ENCODE measurements at regions not wholly inside any gene's neighbourhood (a gene's known extent, or its start where the extent isn't known, plus 50 kb on each side); places are given as distances from the start of the nearest gene placed in this dataset.

DNA sequence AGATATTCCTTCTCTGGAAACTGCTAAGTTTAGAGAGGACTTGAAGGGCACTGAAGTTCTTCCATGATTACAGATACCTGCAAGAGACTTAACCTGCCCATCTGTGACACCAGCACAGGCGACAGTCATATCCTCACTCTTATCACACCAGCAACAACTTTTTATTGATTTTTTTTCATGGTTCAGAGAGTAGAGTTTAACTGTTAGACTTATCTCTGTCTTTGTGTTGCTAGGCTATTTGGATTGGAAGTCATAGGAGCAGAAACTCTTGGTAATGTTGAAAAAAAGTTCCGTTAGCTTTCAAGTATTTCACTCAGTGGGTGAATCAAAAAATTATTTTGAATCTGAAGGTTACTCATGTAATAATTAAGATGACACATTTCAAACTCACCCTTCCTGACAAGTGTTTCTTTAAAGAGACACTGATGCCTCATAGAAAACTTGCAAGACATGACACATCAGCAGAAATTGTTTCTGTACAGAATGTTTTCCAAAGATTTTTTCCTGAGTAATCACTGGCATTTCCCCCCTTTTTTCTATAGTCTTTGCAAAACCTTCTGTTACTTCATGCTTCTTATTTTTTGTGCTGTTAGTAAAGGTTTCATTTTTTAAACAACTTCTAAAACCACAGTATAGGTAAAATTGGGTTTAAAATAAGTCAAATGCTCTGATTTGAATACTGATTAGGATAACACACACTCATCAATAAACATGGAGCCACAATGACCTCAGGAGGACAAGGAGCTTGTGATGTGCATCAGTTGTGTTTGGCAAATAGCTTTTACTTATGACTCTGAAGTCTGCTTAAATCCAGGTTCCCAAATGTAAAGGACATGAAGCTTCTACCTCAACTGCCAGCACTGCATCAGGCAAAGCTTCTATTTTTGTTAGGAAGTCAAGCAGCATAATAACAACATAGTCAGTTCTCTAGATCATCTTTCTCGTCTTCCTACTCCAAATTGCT, 252.9 kb upstream of the MAN1A1 start:
- Histone ChIP-seq H3K36me3 (ENCODE audit: control insufficient read depth, insufficient read depth, low read length) (no peaks in the 10 kb centered on the region), H3K27me3 (ENCODE audit: control insufficient read depth, insufficient read depth, low read length) (no peaks in the 10 kb centered on the region), H3K27ac (ENCODE audit: low read depth, low read length) (no peak overlapping the region), H3K4me1 (ENCODE audit: control insufficient read depth, insufficient read depth, low read length) (no peaks in the 10 kb centered on the region), H3K9me3 (ENCODE audit: control insufficient read depth, insufficient read depth, low read length) (no peaks in the 10 kb centered on the region), H3K4me3 (ENCODE audit: low read depth, low read length) (no peak overlapping the region)
- DNase-seq (ENCODE audit: low read depth in 4 of 6, low spot score in 6 of 6), result no peak
- WGBS (ENCODE audit: insufficient coverage), result no CpG with 5 or more reads among the region's 3 CpGs

- Histone ChIP-seq H3K4me3 (ENCODE audit: low read depth, low read length) (no peak overlapping the region), H3K36me3 (ENCODE audit: control insufficient read depth, insufficient read depth, low read length) (no peaks in the 10 kb centered on the region), H3K27ac (ENCODE audit: low read depth, low read length) (no peak overlapping the region), H3K4me1 (ENCODE audit: control insufficient read depth, insufficient read depth, low read length) (no peaks in the 10 kb centered on the region), H3K9me3 (ENCODE audit: control insufficient read depth, insufficient read depth, low read length) (no peaks in the 10 kb centered on the region), H3K27me3 (ENCODE audit: control insufficient read depth, insufficient read depth, low read length) (no peaks in the 10 kb centered on the region)
- DNase-seq (ENCODE audit: low read depth in 4 of 6, low spot score in 6 of 6), result no peak
- WGBS (ENCODE audit: insufficient coverage), result no CpG with 5 or more reads among the region's 2 CpGs
These were observed 249.3 kb upstream of the MAN1A1 start for GRCh38 chr6:119598883-119599282.

DNA sequence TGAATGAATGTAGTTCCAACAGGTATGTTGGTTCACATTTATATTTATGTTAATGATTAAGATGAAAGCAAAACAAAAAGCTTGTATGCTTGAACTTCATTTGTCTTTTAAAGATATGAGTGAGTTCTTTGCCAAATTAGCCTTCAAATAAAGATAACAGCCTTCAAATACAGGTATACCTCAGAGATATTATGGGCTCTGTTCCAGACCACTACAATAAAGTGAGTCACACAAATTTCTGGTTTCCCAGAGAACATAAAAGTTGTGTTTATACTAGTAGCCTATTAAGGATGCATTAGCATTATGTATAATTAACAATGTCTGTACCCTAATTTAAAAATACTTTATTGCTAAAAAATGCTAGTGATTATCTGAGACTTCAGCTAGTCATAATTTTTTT, 245.3 kb upstream of the MAN1A1 start:
- Histone ChIP-seq H3K36me3 (ENCODE audit: control insufficient read depth, insufficient read depth, low read length) (no peaks in the 10 kb centered on the region), H3K27ac (ENCODE audit: low read depth, low read length) (no peak overlapping the region), H3K27me3 (ENCODE audit: control insufficient read depth, insufficient read depth, low read length) (no peaks in the 10 kb centered on the region), H3K4me1 (ENCODE audit: control insufficient read depth, insufficient read depth, low read length) (no peaks in the 10 kb centered on the region), H3K9me3 (ENCODE audit: control insufficient read depth, insufficient read depth, low read length) (no peaks in the 10 kb centered on the region), H3K4me3 (ENCODE audit: low read depth, low read length) (no peak overlapping the region)
- DNase-seq (ENCODE audit: low read depth in 4 of 6, low spot score in 6 of 6), result no peak

GRCh38 chr6:119591235-119591634, 241.7 kb upstream of the MAN1A1 start:
- H3K27ac ChIP-seq (ENCODE audit: low read depth, low read length), result no peak overlapping the region
- H3K9me3 ChIP-seq (ENCODE audit: control insufficient read depth, insufficient read depth, low read length), result no peaks in the 10 kb centered on the region
- H3K4me3 ChIP-seq (ENCODE audit: low read depth, low read length), result no peak overlapping the region
- no peaks in the 10 kb centered on the region for H3K27me3 ChIP-seq (ENCODE audit: control insufficient read depth, insufficient read depth, low read length)
- WGBS (ENCODE audit: insufficient coverage), result no CpG with 5 or more reads among the region's 2 CpGs
- H3K4me1 ChIP-seq (ENCODE audit: control insufficient read depth, insufficient read depth, low read length), result no peaks in the 10 kb centered on the region
- H3K36me3 ChIP-seq (ENCODE audit: control insufficient read depth, insufficient read depth, low read length), result no peaks in the 10 kb centered on the region
- DNase-seq (ENCODE audit: low read depth in 4 of 6, low spot score in 6 of 6), result no peak

DNA sequence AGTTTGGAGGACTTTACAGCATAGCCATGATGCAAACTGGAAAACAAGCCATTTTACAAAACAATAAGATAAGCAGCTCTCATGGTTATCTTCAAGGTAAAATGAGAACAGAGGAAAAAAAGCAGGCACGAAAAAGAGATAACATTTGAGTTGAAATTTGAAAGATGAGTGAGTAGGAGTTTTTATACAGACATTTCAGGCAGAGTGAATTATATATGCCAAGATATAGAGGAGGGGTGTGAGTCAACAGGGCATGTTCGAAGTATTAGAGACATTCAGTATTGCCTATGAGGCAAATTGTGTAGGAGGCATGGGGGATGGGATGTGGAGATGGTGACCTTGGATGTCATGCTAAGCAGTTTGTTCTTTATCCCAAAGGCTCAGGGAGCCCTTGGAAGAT, 240.5 kb upstream of the MAN1A1 start:
- Histone ChIP-seq H3K27me3 (ENCODE audit: control insufficient read depth, insufficient read depth, low read length) (no peaks in the 10 kb centered on the region), H3K36me3 (ENCODE audit: control insufficient read depth, insufficient read depth, low read length) (no peaks in the 10 kb centered on the region), H3K27ac (ENCODE audit: low read depth, low read length) (no peak overlapping the region), H3K4me1 (ENCODE audit: control insufficient read depth, insufficient read depth, low read length) (no peaks in the 10 kb centered on the region), H3K4me3 (ENCODE audit: low read depth, low read length) (no peak overlapping the region), H3K9me3 (ENCODE audit: control insufficient read depth, insufficient read depth, low read length) (no peaks in the 10 kb centered on the region)
- 100% methylated on average over 2 of the region's 2 CpGs for WGBS (ENCODE audit: insufficient coverage)
- no peak for DNase-seq (ENCODE audit: low read depth in 4 of 6, low spot score in 6 of 6)

DNA sequence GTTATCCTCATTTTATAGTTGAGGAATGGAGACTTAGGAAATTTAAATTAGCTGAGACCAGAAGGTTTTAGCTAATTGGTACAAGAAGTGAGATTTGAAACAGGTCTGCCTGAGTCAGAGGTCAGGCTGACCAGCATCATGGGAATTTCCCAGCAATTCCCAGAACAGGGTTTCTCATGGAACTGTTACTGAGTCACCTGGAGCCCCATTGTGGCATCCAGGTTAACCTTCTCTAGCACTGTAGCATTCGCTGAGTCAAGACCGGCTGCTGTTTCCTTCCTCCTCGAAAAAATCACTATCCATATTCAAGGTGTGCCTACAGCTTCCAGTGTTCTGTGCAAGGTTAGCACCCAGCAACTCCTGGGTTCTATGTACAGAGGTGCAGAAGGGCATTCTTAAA, 238.0 kb upstream of the MAN1A1 start:
- no peak overlapping the region for H3K27ac ChIP-seq (ENCODE audit: low read depth, low read length)
- no peak for DNase-seq (ENCODE audit: low read depth in 4 of 6, low spot score in 6 of 6)
- no peaks in the 10 kb centered on the region for H3K27me3 ChIP-seq (ENCODE audit: control insufficient read depth, insufficient read depth, low read length)
- no peaks in the 10 kb centered on the region for H3K36me3 ChIP-seq (ENCODE audit: control insufficient read depth, insufficient read depth, low read length)
- no peaks in the 10 kb centered on the region for H3K4me1 ChIP-seq (ENCODE audit: control insufficient read depth, insufficient read depth, low read length)
- H3K4me3 ChIP-seq (ENCODE audit: low read depth, low read length), result no peak overlapping the region
- 93% methylated on average over 2 of the region's 3 CpGs for WGBS (ENCODE audit: insufficient coverage)
- no peaks in the 10 kb centered on the region for H3K9me3 ChIP-seq (ENCODE audit: control insufficient read depth, insufficient read depth, low read length)

DNA sequence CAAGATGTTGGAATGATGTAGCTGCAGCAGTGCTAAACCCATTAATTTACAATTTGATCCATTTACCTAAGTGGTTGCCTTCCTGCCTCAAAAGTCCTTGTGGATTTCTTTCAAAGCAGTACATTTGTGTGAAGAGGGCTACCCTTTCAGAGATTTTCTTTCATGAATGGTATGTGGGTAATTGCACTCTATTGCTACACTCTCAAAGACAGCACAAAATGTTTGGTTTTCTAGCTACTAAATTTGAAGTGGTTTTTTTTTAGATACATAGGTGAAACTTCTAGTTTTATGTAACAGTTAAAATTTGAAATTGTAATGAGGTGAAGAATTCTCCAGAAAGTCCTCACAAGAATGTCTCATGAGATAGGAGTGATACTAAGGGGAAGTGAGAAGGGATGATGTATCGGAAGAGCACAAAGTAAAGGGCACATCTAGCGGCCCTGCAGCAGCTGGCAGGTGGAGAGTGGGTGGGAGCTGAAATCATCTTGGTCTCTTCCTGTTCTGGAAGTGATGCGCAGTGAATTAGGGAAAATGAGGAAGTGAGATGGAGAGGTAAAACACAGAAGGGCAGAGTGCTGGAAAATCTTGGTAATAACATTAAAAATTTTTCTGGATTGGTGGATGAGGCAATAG, 236.8 kb upstream of the MAN1A1 start:
- WGBS (ENCODE audit: insufficient coverage), result 92% methylated on average over 3 of the region's 3 CpGs

GRCh38 chr6:119584088-119584487, 234.5 kb upstream of the MAN1A1 start:
- no peaks in the 10 kb centered on the region for H3K36me3 ChIP-seq (ENCODE audit: control insufficient read depth, insufficient read depth, low read length)
- H3K4me3 ChIP-seq (ENCODE audit: low read depth, low read length), result no peak overlapping the region
- H3K27ac ChIP-seq (ENCODE audit: low read depth, low read length), result no peak overlapping the region
- H3K27me3 ChIP-seq (ENCODE audit: control insufficient read depth, insufficient read depth, low read length), result no peaks in the 10 kb centered on the region
- no peaks in the 10 kb centered on the region for H3K4me1 ChIP-seq (ENCODE audit: control insufficient read depth, insufficient read depth, low read length)
- DNase-seq (ENCODE audit: low read depth in 4 of 6, low spot score in 6 of 6), result no peak
- no peaks in the 10 kb centered on the region for H3K9me3 ChIP-seq (ENCODE audit: control insufficient read depth, insufficient read depth, low read length)

More for the DNA sequence above, 236.8 kb upstream of the MAN1A1 start:
- Histone ChIP-seq H3K27me3 (ENCODE audit: control insufficient read depth, insufficient read depth, low read length) (no peaks in the 10 kb centered on the region), H3K27ac (ENCODE audit: low read depth, low read length) (no peak overlapping the region), H3K4me1 (ENCODE audit: control insufficient read depth, insufficient read depth, low read length) (no peaks in the 10 kb centered on the region), H3K4me3 (ENCODE audit: low read depth, low read length) (no peak overlapping the region), H3K9me3 (ENCODE audit: control insufficient read depth, insufficient read depth, low read length) (no peaks in the 10 kb centered on the region), H3K36me3 (ENCODE audit: control insufficient read depth, insufficient read depth, low read length) (no peaks in the 10 kb centered on the region)
- DNase-seq (ENCODE audit: low read depth in 4 of 6, low spot score in 6 of 6), result no peak

DNA sequence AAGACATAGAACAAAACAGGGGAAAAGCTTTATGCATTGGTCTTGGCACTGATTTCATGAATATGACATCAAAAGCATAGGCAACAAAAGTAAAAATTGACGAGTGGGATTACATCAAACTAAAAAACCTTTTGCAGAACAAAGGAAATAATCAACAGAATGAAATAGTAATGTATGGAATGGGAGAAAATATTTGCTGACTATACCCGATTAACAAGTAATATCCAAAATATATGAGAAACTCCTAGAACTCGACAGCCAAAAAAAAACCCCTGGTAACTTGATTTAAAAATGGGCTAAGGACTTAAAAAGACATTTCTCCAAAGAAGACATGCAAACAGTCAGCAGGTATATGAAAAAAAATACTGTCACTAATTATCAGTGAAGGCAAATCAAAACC, 231.7 kb upstream of the MAN1A1 start:
- H3K27me3 ChIP-seq (ENCODE audit: control insufficient read depth, insufficient read depth, low read length), result no peaks in the 10 kb centered on the region
- H3K4me3 ChIP-seq (ENCODE audit: low read depth, low read length), result no peak overlapping the region
- peaks cover 5% of the 10 kb centered on the region for H3K9me3 ChIP-seq (ENCODE audit: control insufficient read depth, insufficient read depth, low read length)
- H3K36me3 ChIP-seq (ENCODE audit: control insufficient read depth, insufficient read depth, low read length), result no peaks in the 10 kb centered on the region
- DNase-seq (ENCODE audit: low read depth in 4 of 6, low spot score in 6 of 6), result no peak
- H3K27ac ChIP-seq (ENCODE audit: low read depth, low read length), result no peak overlapping the region
- no peaks in the 10 kb centered on the region for H3K4me1 ChIP-seq (ENCODE audit: control insufficient read depth, insufficient read depth, low read length)
- no CpG with 5 or more reads among the region's 3 CpGs for WGBS (ENCODE audit: insufficient coverage)

- H3K4me3 ChIP-seq (ENCODE audit: low read depth, low read length), result no peak overlapping the region
- H3K36me3 ChIP-seq (ENCODE audit: control insufficient read depth, insufficient read depth, low read length), result no peaks in the 10 kb centered on the region
- H3K9me3 ChIP-seq (ENCODE audit: control insufficient read depth, insufficient read depth, low read length), result peaks cover 6% of the 10 kb centered on the region
- no peaks in the 10 kb centered on the region for H3K27me3 ChIP-seq (ENCODE audit: control insufficient read depth, insufficient read depth, low read length)
- no peaks in the 10 kb centered on the region for H3K4me1 ChIP-seq (ENCODE audit: control insufficient read depth, insufficient read depth, low read length)
- 93% methylated on average over 2 of the region's 2 CpGs for WGBS (ENCODE audit: insufficient coverage)
- DNase-seq (ENCODE audit: low read depth in 4 of 6, low spot score in 6 of 6), result no peak
- no peak overlapping the region for H3K27ac ChIP-seq (ENCODE audit: low read depth, low read length)
These were observed 226.2 kb upstream of the MAN1A1 start for GRCh38 chr6:119575721-119576120.
